Spleen (tissue), 11 donors: ENCODE measurements at regions not wholly inside any gene's neighbourhood (a gene's known extent, or its start where the extent isn't known, plus 50 kb on each side); places are given as distances from the start of the nearest gene placed in this dataset.

Experiments
- DNase-seq: peaks from one replicate; pipeline ENCODE4 v3.0.0-alpha.2; 2020
- H3K27ac ChIP-seq, 8 donors: fragments of 200-600 bp; sonication (generic) in 7 of 8; 1 replicate in 4 of 8; 2 replicates in 4 of 8; pipeline versions ENCODE4 v1.5.0 to v1.8.0; 2016 to 2021; ENCODE audit warnings: inconsistent platforms in 4 of 8, mild to moderate bottlenecking in 4 of 8, moderate library complexity in 1 of 8
- H3K27me3 ChIP-seq, 7 donors: fragments of 200-600 bp; sonication (generic) in 6 of 7; replicated peaks in 1 of 7; 1 replicate in 4 of 7; 2 replicates in 3 of 7; pipeline versions ENCODE4 v1.5.0 to v1.8.0; 2016 to 2021; ENCODE audit warnings: inconsistent platforms in 3 of 7, mild to moderate bottlenecking in 1 of 7
- H3K36me3 ChIP-seq, 6 donors: fragments of 200-600 bp; sonication (generic) in 5 of 6; 1 replicate in 4 of 6; 2 replicates in 2 of 6; pipeline versions ENCODE4 v1.5.0 to v1.8.0; 2016 to 2021; ENCODE audit warnings: inconsistent platforms in 2 of 6
- H3K4me1 ChIP-seq, 6 donors: fragments of 200-600 bp; sonication (generic) in 5 of 6; 1 replicate in 3 of 6; 2 replicates in 3 of 6; pipeline versions ENCODE4 v1.5.0 to v1.8.0; 2016 to 2021; ENCODE audit warnings: inconsistent platforms in 3 of 6
- H3K4me3 ChIP-seq, 8 donors: fragments of 200-600 bp; sonication (generic) in 7 of 8; 1 replicate in 4 of 8; 2 replicates in 4 of 8; pipeline versions ENCODE4 v1.5.0 to v1.8.0; 2016 to 2021; ENCODE audit warnings: inconsistent platforms in 4 of 8, mild to moderate bottlenecking in 4 of 8, moderate library complexity in 2 of 8
- H3K9me3 ChIP-seq, 8 donors: fragments of 200-600 bp; sonication (generic) in 7 of 8; 1 replicate in 4 of 8; 2 replicates in 4 of 8; pipeline versions ENCODE4 v1.5.0 to v1.8.0; 2016 to 2021; ENCODE audit warnings: inconsistent platforms in 4 of 8
- CTCF ChIP-seq, 11 experiments: fragments of 200-600 bp in 7 of 11; fragments of 450-650 bp in 4 of 11; sonication (generic) in 4 of 11; IDR thresholded peaks in 8 of 11; conservative IDR thresholded peaks in 3 of 11; 1 replicate in 7 of 11; 2 replicates in 4 of 11; pipeline versions ENCODE4 v1.4.0 to v1.8.0; 2016 to 2021; ENCODE audit warnings: antibody characterized with exemption in 11 of 11, inconsistent platforms in 4 of 11, mild to moderate bottlenecking in 1 of 11
- POLR2A ChIP-seq, 3 donors: fragments of 450-650 bp; IDR thresholded peaks; one replicate each; pipeline ENCODE4 v1.5.1; 2017; ENCODE audit warnings: antibody characterized with exemption in 3 of 3, mild to moderate bottlenecking in 1 of 3
- POLR2AphosphoS5 ChIP-seq, 3 donors: sonication (generic); formaldehyde crosslinking; IDR thresholded peaks; one replicate each; pipeline ENCODE4 v1.5.1; 2017; ENCODE audit warnings: antibody characterized with exemption in 3 of 3
- WGBS, 5 donors: extraction: QIAGEN DNeasy Blood & Tissue Kit in 3 of 5; methylation state at CpG; one replicate each; pipeline versions ENCODE4 v1.1.5 to v1.1.7; 2013 to 2018; 5-methylcytosine and 5-hydroxymethylcytosine counted together
- intact Hi-C: fragments of 100-400 bp; cut with DNase I; formaldehyde crosslinking; loops from one replicate; pipeline ENCODE4 v1.15.0; 2023; ENCODE audit warnings: low total_unique reads
- donor health status: healthy with polysubstance abuse.
- donor health status: DM: no; HTN: no; CAD: no; lungs with moderate emphysema.
- donor health status: DM: no; HTN: no; CAD: no.
- donor health status: Bipolar disorder and iron deficiency.
- donor health status: healthy.
- donor health status: DM: no; HTN: no; CAD: no.
- donor health status: DM: yes; HTN: yes; CAD: no.

- DNase-seq: no peak
- H3K9me3 ChIP-seq: no peaks in the 10 kb centered on the region
- H3K27me3 ChIP-seq: no peaks in the 10 kb centered on the region
- no peaks in the 10 kb centered on the region for H3K4me1 ChIP-seq
- TF ChIP-seq CTCF (IDR thresholded peaks at IDR 0.05 in 8 of 11, conservative IDR thresholded peaks at IDR 0.05 in 3 of 11): no peak
- no peak for TF ChIP-seq POLR2A (IDR thresholded peaks at IDR 0.05)
- no peak for TF ChIP-seq POLR2AphosphoS5 (IDR thresholded peaks at IDR 0.05)
- no peak overlapping the region for H3K27ac ChIP-seq
- H3K36me3 ChIP-seq: no peaks in the 10 kb centered on the region
- intact Hi-C loops: no loop called here
- 69 to 82% (median 78%) methylated on average over 2 of the region's 2 CpGs for whole genome bisulfite sequencing, 5 donors
- no peak overlapping the region for H3K4me3 ChIP-seq
Measured at GRCh38 chr11:21825127-21825526, 367.8 kb upstream of the ANO5 start.

GRCh38 chr11:21838427-21838826, 354.5 kb upstream of the ANO5 start:
- H3K27me3 ChIP-seq: no peaks in the 10 kb centered on the region
- H3K9me3 ChIP-seq: peaks cover 0 to 11% (median 0%) of the 10 kb centered on the region in 8 donors
- no peaks in the 10 kb centered on the region for H3K4me1 ChIP-seq
- WGBS, 5 donors: 68 to 78% (median 75%) methylated on average over 3 of the region's 3 CpGs
- DNase-seq: no peak
- no peaks in the 10 kb centered on the region for H3K36me3 ChIP-seq
- no peak overlapping the region for H3K4me3 ChIP-seq
- intact Hi-C loops: no loop called here
- H3K27ac ChIP-seq: no peak overlapping the region
- TF ChIP-seq POLR2AphosphoS5 (IDR thresholded peaks at IDR 0.05) (no peak), CTCF (IDR thresholded peaks at IDR 0.05 in 8 of 11, conservative IDR thresholded peaks at IDR 0.05 in 3 of 11) (no peak), POLR2A (IDR thresholded peaks at IDR 0.05) (no peak)

DNA sequence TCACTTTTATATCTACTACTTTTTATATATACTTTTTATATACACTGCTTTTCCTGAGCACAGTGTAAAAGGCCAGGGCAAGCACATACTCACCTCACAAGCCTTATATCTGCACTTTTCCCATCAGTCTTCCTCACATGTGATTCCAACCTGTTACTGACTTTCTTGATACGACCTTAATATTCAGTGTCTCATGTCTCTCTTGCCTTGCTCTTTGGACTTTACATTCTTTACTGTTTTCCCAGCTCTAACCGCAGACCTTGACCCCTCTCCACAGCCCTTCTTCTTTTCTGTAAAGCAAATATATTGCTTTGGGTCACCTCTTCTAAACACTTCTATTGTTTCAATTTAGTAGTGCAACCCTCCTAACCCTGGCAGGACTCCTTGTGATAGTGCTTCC, 353.1 kb upstream of the ANO5 start:
- intact Hi-C loops: no loop called here
- Histone ChIP-seq H3K36me3 (no peaks in the 10 kb centered on the region), H3K9me3 (peaks cover 0 to 12% (median 0%) of the 10 kb centered on the region in 8 donors), H3K27me3 (no peaks in the 10 kb centered on the region), H3K4me3 (no peak overlapping the region), H3K4me1 (no peaks in the 10 kb centered on the region), H3K27ac (no peak overlapping the region)
- DNase-seq: no peak
- TF ChIP-seq POLR2A (IDR thresholded peaks at IDR 0.05) (no peak), CTCF (IDR thresholded peaks at IDR 0.05 in 8 of 11, conservative IDR thresholded peaks at IDR 0.05 in 3 of 11) (no peak), POLR2AphosphoS5 (IDR thresholded peaks at IDR 0.05) (no peak)
- 59 to 86% (median 77%) methylated on average over 2 of the region's 2 CpGs for WGBS, 5 donors

DNA sequence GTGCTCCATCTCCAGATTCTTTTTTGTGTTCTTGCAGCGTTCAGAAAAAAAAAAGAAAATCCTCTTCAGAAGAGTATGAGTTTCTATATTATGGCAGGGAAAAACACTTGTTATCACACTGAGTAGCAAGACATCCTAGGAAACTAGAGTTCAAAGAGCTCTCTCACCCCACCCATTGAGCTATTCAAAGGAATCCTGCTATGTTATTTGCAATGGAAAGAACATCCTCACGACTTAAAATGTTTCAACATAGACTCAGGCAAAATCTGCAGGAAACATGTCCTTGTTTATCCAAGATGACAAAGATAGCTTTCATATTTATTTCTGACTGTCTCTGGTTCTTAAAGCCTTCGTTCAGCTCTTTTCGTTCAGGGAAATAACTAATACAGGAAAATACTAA, 331.6 kb upstream of the ANO5 start:
- H3K27ac ChIP-seq: no peak overlapping the region
- WGBS, 5 donors: 19 to 43% (median 35%) methylated on average over 4 of the region's 4 CpGs
- no peaks in the 10 kb centered on the region for H3K9me3 ChIP-seq
- no peak for TF ChIP-seq CTCF (IDR thresholded peaks at IDR 0.05 in 8 of 11, conservative IDR thresholded peaks at IDR 0.05 in 3 of 11)
- no peak for TF ChIP-seq POLR2AphosphoS5 (IDR thresholded peaks at IDR 0.05)
- TF ChIP-seq POLR2A (IDR thresholded peaks at IDR 0.05): no peak
- no peaks in the 10 kb centered on the region for H3K36me3 ChIP-seq
- H3K27me3 ChIP-seq: no peaks in the 10 kb centered on the region
- no peak overlapping the region for H3K4me3 ChIP-seq
- no peak for DNase-seq
- intact Hi-C loops: no loop called here
- H3K4me1 ChIP-seq: no peaks in the 10 kb centered on the region
